ENCODE measurements at regions not wholly inside any gene's neighbourhood (a gene's known extent, or its start where the extent isn't known, plus 50 kb on each side); places are given as distances from the start of the nearest gene placed in this dataset.

DNA sequence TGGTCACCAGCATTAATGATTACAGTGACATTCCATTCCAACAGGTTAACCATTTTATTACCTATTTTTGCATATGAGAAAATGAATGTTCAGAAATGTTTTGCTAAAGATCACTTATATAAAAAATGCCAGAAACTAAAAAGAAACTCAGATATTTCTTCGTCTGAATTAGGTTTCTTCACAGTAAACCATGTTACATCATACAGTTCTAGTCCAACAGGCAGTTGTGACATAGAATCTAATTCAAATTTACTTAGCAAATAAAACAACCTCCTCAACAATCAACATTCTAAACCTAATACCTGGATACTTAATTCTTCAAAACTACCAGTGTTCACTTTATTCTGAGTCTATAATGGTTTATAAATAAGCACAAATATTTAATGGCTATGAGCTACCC is 416.3 kb upstream of the LRRTM4 start:
- no peaks in the 10 kb centered on the region for H3K36me3 ChIP-seq (ENCODE audit: insufficient read depth, low read length)
- no peaks in the 10 kb centered on the region for H4K20me1 ChIP-seq (ENCODE audit: insufficient read depth, low read length)
- no peak overlapping the region for H3K9ac ChIP-seq (ENCODE audit: low read length)
- TF ChIP-seq, protein P1, sequence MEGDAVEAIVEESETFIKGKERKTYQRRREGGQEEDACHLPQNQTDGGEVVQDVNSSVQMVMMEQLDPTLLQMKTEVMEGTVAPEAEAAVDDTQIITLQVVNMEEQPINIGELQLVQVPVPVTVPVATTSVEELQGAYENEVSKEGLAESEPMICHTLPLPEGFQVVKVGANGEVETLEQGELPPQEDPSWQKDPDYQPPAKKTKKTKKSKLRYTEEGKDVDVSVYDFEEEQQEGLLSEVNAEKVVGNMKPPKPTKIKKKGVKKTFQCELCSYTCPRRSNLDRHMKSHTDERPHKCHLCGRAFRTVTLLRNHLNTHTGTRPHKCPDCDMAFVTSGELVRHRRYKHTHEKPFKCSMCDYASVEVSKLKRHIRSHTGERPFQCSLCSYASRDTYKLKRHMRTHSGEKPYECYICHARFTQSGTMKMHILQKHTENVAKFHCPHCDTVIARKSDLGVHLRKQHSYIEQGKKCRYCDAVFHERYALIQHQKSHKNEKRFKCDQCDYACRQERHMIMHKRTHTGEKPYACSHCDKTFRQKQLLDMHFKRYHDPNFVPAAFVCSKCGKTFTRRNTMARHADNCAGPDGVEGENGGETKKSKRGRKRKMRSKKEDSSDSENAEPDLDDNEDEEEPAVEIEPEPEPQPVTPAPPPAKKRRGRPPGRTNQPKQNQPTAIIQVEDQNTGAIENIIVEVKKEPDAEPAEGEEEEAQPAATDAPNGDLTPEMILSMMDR (IDR thresholded peaks at IDR 0.05; ENCODE audit: low read length) = no peak
- H3K4me2 ChIP-seq (ENCODE audit: low read length) = no peak overlapping the region
- H3K4me3 ChIP-seq (ENCODE audit: low read depth, low read length, poor library complexity, severe bottlenecking) = no peak overlapping the region
- no peaks in the 10 kb centered on the region for H3K9me3 ChIP-seq (ENCODE audit: low read length)
- H3K27ac ChIP-seq (ENCODE audit: low read depth, low read length, poor library complexity, severe bottlenecking) = no peak overlapping the region
- no peaks in the 10 kb centered on the region for H3K79me2 ChIP-seq (ENCODE audit: insufficient read depth, low read length)
- no peaks in the 10 kb centered on the region for H3K27me3 ChIP-seq (ENCODE audit: insufficient read depth, low read length)
- no peak overlapping the region for H2AFZ ChIP-seq (ENCODE audit: low read length)
- no peaks in the 10 kb centered on the region for H3K4me1 ChIP-seq (ENCODE audit: insufficient read depth, low read length, severe bottlenecking)
- no peaks in the 10 kb centered on the region for H3K9me2 ChIP-seq (ENCODE audit: low read depth, low read length)
- no peaks in the 10 kb centered on the region for H3F3A ChIP-seq (ENCODE audit: insufficient read depth, low read length)

DNA sequence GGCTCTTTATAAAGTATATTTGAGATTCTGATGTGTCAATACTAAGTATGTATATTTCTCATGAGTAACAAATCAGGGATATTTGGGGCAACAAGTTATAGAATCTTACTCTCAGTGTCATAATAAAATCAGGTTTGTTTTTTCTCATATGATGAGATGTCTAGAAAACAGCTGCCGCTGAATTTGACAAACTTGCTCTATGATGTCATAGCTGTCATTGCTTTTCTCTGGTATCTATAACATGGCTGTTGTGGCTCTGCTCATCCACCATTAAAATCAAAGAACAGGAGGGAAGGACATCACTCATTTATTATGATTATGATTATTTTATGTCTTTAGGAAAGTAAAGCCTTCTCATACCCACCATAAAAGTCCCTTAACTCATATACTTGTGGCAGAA is 417.2 kb upstream of the LRRTM4 start:
- Histone ChIP-seq H3K36me3 (ENCODE audit: insufficient read depth, low read length) (no peaks in the 10 kb centered on the region), H2AFZ (ENCODE audit: low read length) (no peak overlapping the region), H3K4me1 (ENCODE audit: insufficient read depth, low read length, severe bottlenecking) (no peaks in the 10 kb centered on the region), H3K4me3 (ENCODE audit: low read depth, low read length, poor library complexity, severe bottlenecking) (no peak overlapping the region), H3K9me2 (ENCODE audit: low read depth, low read length) (no peaks in the 10 kb centered on the region), H3K27me3 (ENCODE audit: insufficient read depth, low read length) (no peaks in the 10 kb centered on the region), H3K79me2 (ENCODE audit: insufficient read depth, low read length) (no peaks in the 10 kb centered on the region), H3K9me3 (ENCODE audit: low read length) (no peaks in the 10 kb centered on the region), H3F3A (ENCODE audit: insufficient read depth, low read length) (no peaks in the 10 kb centered on the region), H3K9ac (ENCODE audit: low read length) (no peak overlapping the region), H3K27ac (ENCODE audit: low read depth, low read length, poor library complexity, severe bottlenecking) (no peak overlapping the region), H4K20me1 (ENCODE audit: insufficient read depth, low read length) (no peaks in the 10 kb centered on the region), H3K4me2 (ENCODE audit: low read length) (no peak overlapping the region)
- TF ChIP-seq, protein P1 (IDR thresholded peaks at IDR 0.05; ENCODE audit: low read length) = no peak
- TF ChIP-seq EZH2 (IDR thresholded peaks at IDR 0.05; ENCODE audit: borderline replicate concordance, low read length) = no peak

DNA sequence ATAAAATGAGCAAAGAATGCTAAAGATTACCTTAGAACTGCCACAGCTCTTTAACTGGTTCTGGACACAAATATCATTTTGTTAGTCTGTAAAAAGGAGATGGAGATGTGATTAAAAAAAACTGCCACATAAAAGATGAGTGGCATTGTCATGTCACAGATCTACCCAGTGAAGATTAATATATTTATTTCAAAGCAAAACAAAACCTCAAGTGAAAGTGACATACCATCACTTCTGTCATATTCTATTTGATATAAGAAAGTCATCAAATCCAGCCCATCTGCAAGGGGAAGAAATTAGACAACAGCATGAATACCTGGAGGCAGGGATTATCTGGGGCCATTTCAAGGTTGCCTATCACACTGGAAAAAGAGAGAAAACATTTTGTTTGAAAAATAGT is 417.6 kb upstream of the LRRTM4 start:
- no peak overlapping the region for H2AFZ ChIP-seq (ENCODE audit: low read length)
- H3K9me2 ChIP-seq (ENCODE audit: low read depth, low read length) = no peaks in the 10 kb centered on the region
- H3K4me3 ChIP-seq (ENCODE audit: low read depth, low read length, poor library complexity, severe bottlenecking) = no peak overlapping the region
- H3K79me2 ChIP-seq (ENCODE audit: insufficient read depth, low read length) = no peaks in the 10 kb centered on the region
- H3K36me3 ChIP-seq (ENCODE audit: insufficient read depth, low read length) = no peaks in the 10 kb centered on the region
- no peaks in the 10 kb centered on the region for H4K20me1 ChIP-seq (ENCODE audit: insufficient read depth, low read length)
- H3K4me2 ChIP-seq (ENCODE audit: low read length) = no peak overlapping the region
- H3K9ac ChIP-seq (ENCODE audit: low read length) = no peak overlapping the region
- TF ChIP-seq, protein P1 (IDR thresholded peaks at IDR 0.05; ENCODE audit: low read length) = no peak
- no peak for TF ChIP-seq EZH2 (IDR thresholded peaks at IDR 0.05; ENCODE audit: borderline replicate concordance, low read length)
- no peak overlapping the region for H3K27ac ChIP-seq (ENCODE audit: low read depth, low read length, poor library complexity, severe bottlenecking)
- H3K27me3 ChIP-seq (ENCODE audit: insufficient read depth, low read length) = no peaks in the 10 kb centered on the region
- H3F3A ChIP-seq (ENCODE audit: insufficient read depth, low read length) = no peaks in the 10 kb centered on the region
- no peaks in the 10 kb centered on the region for H3K9me3 ChIP-seq (ENCODE audit: low read length)
- H3K4me1 ChIP-seq (ENCODE audit: insufficient read depth, low read length, severe bottlenecking) = no peaks in the 10 kb centered on the region

All from OCI-LY1 (cell line).